ENCODE measurements at regions not wholly inside any gene's neighbourhood (a gene's known extent, or its start where the extent isn't known, plus 50 kb on each side); places are given as distances from the start of the nearest gene placed in this dataset.
"Not testable (repeated sequence)": the region's sequence is repeated elsewhere in the genome, so short reads cannot be mapped to it uniquely, and the experiment has no call there.

DNA sequence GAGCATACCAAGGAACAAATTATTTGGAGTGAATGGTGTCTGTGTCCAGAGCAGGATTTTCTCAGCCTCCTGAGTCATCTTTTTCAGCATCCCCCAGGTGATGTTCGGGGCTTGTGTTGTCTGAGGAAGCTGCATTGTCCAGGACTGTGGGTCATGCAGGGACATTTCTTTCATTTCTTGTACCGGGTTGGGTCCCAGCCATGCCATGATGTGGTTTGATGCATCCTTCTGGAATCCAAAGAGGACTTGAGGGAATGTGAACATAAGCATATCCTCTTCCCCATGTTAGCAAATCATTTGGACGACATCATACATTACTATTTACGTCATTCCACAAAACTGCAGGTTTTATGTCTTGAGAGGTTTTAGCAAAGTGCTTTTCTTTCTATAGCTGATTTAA is 797.8 kb downstream of the CCDC85A start:
- Histone ChIP-seq H3K4me1 (ENCODE audit: control insufficient read depth, insufficient read depth, low read length) (no peaks in the 10 kb centered on the region), H3K9me3 (replicated peaks; ENCODE audit: low read length) (no peaks in the 10 kb centered on the region), H3K4me2 (ENCODE audit: low read length) (no peak overlapping the region), H3K36me3 (ENCODE audit: insufficient read depth, low read length) (no peaks in the 10 kb centered on the region), H3K9ac (ENCODE audit: low read depth, low read length) (no peak overlapping the region), H3K27me3 (ENCODE audit: control insufficient read depth, insufficient read depth, low read length) (no peaks in the 10 kb centered on the region), H3K4me3 (ENCODE audit: low read length) (no peak overlapping the region)

DNA sequence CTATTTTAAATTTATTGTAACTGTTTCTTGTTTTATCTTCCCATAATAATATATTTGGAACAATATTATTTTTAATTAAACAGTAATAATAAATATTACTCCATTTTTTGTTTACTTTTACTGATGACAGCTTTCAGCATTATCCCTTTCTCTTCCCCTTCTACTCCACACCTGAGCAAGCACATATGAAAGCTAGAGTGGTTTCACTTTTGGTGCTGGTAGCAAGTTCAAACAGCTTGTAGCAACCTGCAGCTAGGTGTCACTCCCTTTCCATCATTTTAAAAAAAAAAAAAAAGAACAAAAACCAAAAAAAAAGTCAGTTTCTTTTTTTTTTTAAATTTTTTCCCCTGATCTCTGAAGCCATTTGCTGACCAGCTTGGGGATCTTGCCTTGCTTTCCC is 801.8 kb downstream of the CCDC85A start:
- H3K9me3 ChIP-seq (replicated peaks; ENCODE audit: low read length), result no peaks in the 10 kb centered on the region
- H3K36me3 ChIP-seq (ENCODE audit: insufficient read depth, low read length), result no peaks in the 10 kb centered on the region
- H3K4me1 ChIP-seq (ENCODE audit: control insufficient read depth, insufficient read depth, low read length), result no peaks in the 10 kb centered on the region
- H3K4me3 ChIP-seq (ENCODE audit: low read length), result no peak overlapping the region
- no peaks in the 10 kb centered on the region for H3K27me3 ChIP-seq (ENCODE audit: control insufficient read depth, insufficient read depth, low read length)
- no peak overlapping the region for H3K9ac ChIP-seq (ENCODE audit: low read depth, low read length)
- no peak overlapping the region for H3K4me2 ChIP-seq (ENCODE audit: low read length)

DNA sequence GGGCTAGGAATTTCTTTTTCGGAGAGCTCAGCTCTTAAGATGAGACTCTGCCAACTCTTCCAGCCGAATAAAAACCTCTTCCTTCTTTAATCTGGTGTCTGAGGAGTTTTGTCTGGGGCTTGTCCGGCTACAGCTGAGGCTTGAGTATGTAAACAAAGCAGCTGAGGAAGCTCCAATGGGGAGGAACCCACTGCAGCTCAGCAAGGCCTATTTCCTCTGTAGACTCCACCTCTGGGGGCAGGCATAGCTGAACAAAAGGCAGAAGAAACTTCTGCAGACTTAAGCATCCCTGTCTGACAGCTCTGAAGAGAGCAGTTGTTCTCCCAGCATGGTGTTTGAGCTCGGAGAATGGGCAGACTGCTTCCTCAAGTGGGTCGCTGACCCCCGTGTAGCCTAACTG is 838.7 kb downstream of the CCDC85A start:
- no peaks in the 10 kb centered on the region for H3K27me3 ChIP-seq (ENCODE audit: control insufficient read depth, insufficient read depth, low read length)
- no peak overlapping the region for H3K4me2 ChIP-seq (ENCODE audit: low read length)
- H3K4me3 ChIP-seq (ENCODE audit: low read length), result no peak overlapping the region
- H3K4me1 ChIP-seq (ENCODE audit: control insufficient read depth, insufficient read depth, low read length), result no peaks in the 10 kb centered on the region
- no peak overlapping the region for H3K9ac ChIP-seq (ENCODE audit: low read depth, low read length)
- H3K9me3 ChIP-seq (replicated peaks; ENCODE audit: low read length), result no peaks in the 10 kb centered on the region
- H3K36me3 ChIP-seq (ENCODE audit: insufficient read depth, low read length), result no peaks in the 10 kb centered on the region

DNA sequence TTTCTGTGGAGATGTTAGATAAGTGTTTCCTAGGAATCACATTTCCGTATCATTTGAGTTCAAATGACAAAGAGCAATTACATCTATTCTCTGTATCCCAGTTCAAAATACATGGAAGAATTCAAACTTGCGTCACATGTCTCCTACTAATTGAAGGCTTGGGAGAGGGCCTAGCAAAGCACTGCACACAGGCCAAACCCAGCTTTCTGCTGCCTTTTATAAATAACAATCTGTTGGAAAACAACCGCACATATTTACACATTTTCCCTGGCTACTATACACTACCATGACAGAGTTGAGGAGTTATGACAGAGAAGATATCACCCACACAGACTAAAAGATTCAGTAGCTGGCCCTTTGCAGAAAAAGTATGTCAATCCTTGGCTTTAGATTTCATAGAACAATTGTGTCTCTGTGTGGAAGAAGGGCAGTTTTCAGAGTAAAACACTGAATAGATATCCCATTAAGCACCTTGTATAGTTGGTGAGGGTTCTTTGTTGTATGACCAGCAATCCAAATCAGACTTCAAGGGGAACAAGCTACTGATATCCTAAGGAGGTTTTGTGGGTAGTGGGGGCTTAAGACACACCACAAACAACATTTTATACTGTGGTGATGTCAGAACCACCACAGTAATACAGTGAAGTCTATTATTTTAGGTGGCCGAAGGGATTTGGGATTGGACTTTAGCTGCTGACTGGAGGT is 861.3 kb downstream of the CCDC85A start:
- H3K36me3 ChIP-seq (ENCODE audit: insufficient read depth, low read length), result no peaks in the 10 kb centered on the region
- no peak overlapping the region for H3K4me3 ChIP-seq (ENCODE audit: low read length)
- H3K4me1 ChIP-seq (ENCODE audit: control insufficient read depth, insufficient read depth, low read length), result peaks cover 6% of the 10 kb centered on the region
- H3K9me3 ChIP-seq (replicated peaks; ENCODE audit: low read length), result no peaks in the 10 kb centered on the region
- no peaks in the 10 kb centered on the region for H3K27me3 ChIP-seq (ENCODE audit: control insufficient read depth, insufficient read depth, low read length)
- no peak overlapping the region for H3K4me2 ChIP-seq (ENCODE audit: low read length)
- no peak overlapping the region for H3K9ac ChIP-seq (ENCODE audit: low read depth, low read length)

DNA sequence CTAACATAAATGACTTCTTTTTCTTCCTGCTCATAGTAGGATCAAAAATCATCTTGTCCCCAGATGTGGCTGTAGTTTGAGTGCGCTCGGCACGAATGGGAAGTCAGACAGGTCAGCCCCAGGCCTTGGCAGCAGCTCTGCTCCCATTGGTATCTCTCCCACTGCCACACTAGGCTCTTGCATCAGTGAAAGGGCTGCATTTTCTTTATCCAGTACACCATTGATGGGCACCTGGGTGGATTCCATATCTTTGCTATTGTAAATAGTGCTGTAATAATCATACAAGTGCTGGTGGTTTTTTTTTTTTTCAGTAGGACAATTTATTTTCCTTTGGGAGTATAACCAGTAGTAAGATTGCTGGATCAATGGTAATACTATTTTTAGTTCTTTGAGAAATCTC is 865.5 kb downstream of the CCDC85A start:
- Histone ChIP-seq H3K36me3 (ENCODE audit: insufficient read depth, low read length) (no peaks in the 10 kb centered on the region), H3K4me3 (ENCODE audit: low read length) (no peak overlapping the region), H3K4me2 (ENCODE audit: low read length) (no peak overlapping the region), H3K9me3 (replicated peaks; ENCODE audit: low read length) (no peaks in the 10 kb centered on the region), H3K4me1 (ENCODE audit: control insufficient read depth, insufficient read depth, low read length) (peaks cover 6% of the 10 kb centered on the region), H3K9ac (ENCODE audit: low read depth, low read length) (no peak overlapping the region), H3K27me3 (ENCODE audit: control insufficient read depth, insufficient read depth, low read length) (no peaks in the 10 kb centered on the region)

DNA sequence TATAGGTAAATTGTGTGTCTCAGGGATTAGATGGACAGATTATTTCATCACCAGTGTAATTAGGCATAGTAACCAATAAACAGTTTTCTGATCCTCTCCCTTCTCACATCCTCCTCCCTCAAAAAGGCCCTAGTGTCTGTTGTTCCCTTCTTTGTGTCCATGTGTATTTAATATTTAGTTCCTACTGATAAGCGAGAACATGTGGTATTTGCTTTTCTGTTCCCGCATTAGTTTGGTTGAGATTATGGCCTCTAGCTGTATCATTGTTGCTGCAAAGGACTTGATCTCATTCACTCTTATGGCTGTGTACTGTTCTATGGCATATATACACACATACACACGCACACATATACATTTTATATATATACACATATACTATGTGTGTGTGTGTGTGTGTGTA is 866.2 kb downstream of the CCDC85A start:
- H3K9ac ChIP-seq (ENCODE audit: low read depth, low read length), result no peak overlapping the region
- H3K36me3 ChIP-seq (ENCODE audit: insufficient read depth, low read length), result no peaks in the 10 kb centered on the region
- H3K4me2 ChIP-seq (ENCODE audit: low read length), result no peak overlapping the region
- H3K4me1 ChIP-seq (ENCODE audit: control insufficient read depth, insufficient read depth, low read length), result peaks cover 6% of the 10 kb centered on the region
- H3K4me3 ChIP-seq (ENCODE audit: low read length), result no peak overlapping the region
- H3K27me3 ChIP-seq (ENCODE audit: control insufficient read depth, insufficient read depth, low read length), result no peaks in the 10 kb centered on the region
- H3K9me3 ChIP-seq (replicated peaks; ENCODE audit: low read length), result no peaks in the 10 kb centered on the region

DNA sequence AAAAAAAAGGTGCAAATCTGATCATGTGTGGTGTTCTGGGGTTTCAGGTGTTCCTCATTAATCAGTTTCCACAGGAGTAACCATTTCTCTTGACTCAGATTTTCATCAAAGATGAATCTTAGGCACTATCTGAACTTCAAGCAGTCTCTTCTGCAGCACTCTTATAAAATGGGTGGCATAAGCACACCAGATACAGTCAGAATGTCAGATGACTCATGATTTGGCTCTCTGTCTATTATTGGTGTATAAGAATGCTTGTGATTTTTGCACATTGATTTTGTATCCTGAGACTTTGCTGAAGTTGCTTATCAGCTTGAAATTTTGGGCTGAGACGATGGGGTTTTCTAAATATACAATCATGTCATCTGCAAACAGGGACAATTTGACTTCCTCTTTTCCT is 882.5 kb downstream of the CCDC85A start:
- not testable (repeated sequence) for H3K4me2 ChIP-seq (ENCODE audit: low read length); H3K4me1 ChIP-seq (ENCODE audit: control insufficient read depth, insufficient read depth, low read length); H3K27me3 ChIP-seq (ENCODE audit: control insufficient read depth, insufficient read depth, low read length); H3K36me3 ChIP-seq (ENCODE audit: insufficient read depth, low read length); H3K9me3 ChIP-seq (replicated peaks; ENCODE audit: low read length); H3K9ac ChIP-seq (ENCODE audit: low read depth, low read length); H3K4me3 ChIP-seq (ENCODE audit: low read length)

DNA sequence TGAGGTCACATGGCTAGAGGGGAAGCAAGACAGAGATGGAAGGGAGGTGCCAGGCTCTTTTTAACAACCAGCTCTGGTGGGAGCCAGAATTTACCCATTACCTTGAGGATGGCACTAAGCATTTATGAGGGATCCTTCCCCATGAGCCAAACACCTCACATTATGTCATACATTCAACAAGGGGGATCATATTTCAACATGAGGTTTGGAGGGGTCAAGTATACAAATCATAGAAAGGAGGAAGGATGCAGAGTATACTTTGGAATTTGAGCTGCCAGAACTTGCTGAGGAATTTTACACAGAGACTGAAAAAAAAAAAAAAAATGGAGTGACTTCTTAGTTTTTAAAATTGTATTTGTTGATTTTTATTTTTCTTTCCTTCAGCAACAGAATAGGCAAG is 891.4 kb downstream of the CCDC85A start:
- peaks cover 21% of the 10 kb centered on the region for H3K4me1 ChIP-seq (ENCODE audit: control insufficient read depth, insufficient read depth, low read length)
- no peak overlapping the region for H3K4me2 ChIP-seq (ENCODE audit: low read length)
- no peak overlapping the region for H3K4me3 ChIP-seq (ENCODE audit: low read length)
- H3K9me3 ChIP-seq (replicated peaks; ENCODE audit: low read length), result no peaks in the 10 kb centered on the region
- no peaks in the 10 kb centered on the region for H3K36me3 ChIP-seq (ENCODE audit: insufficient read depth, low read length)
- H3K27me3 ChIP-seq (ENCODE audit: control insufficient read depth, insufficient read depth, low read length), result no peaks in the 10 kb centered on the region
- no peak overlapping the region for H3K9ac ChIP-seq (ENCODE audit: low read depth, low read length)

DNA sequence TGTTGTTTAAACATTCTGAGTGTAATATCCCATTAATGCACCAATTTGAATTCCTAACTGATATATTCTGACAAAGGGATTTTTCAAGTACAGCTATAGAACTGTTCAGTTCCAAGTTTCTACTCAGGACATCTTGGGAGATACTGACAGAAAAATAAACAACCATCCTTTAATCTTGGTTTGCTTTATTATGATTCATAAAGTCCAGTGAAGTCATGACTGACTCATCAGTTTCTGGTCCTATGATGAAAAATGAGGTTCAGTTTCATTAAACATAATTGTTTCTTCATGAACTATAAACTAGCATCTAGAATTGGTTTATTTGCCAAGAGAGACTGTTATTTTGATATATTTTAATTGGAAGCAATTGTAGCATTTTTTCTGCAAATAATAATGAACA is 896.2 kb downstream of the CCDC85A start:
- Histone ChIP-seq H3K9me3 (replicated peaks; ENCODE audit: low read length) (no peaks in the 10 kb centered on the region), H3K9ac (ENCODE audit: low read depth, low read length) (no peak overlapping the region), H3K4me3 (ENCODE audit: low read length) (no peak overlapping the region), H3K27me3 (ENCODE audit: control insufficient read depth, insufficient read depth, low read length) (no peaks in the 10 kb centered on the region), H3K4me1 (ENCODE audit: control insufficient read depth, insufficient read depth, low read length) (peaks cover 21% of the 10 kb centered on the region), H3K4me2 (ENCODE audit: low read length) (no peak overlapping the region), H3K36me3 (ENCODE audit: insufficient read depth, low read length) (no peaks in the 10 kb centered on the region)

DNA sequence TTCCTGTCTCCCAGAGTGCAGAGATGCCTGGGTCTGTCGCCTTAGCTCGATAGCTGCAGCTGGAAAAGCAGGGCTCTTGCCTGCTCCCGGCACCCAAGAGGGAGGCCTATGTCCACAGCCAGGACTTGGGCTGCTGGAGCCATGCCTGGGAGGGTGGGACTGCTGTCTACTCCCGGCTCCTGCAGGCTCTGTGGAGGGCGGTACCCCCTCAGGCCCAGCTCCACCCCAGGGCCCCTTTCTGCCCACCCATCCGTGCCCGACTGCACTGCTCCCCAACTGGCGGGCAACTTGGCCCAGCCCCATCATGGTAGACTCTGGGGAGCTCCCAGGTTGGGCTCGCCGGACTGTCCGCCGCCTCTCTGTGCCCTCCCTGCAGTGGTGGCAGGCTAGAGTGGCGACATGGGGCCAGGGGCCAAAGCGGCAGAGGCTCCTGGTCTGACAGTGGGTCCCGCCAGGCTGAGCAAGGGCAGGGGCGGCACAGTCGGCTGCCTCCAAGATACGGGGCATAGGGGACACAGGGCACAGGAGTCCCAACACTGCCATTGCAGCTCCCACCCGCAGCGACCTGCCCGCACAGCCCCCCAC is 901.0 kb downstream of the CCDC85A start:
- Histone ChIP-seq H3K36me3 (ENCODE audit: insufficient read depth, low read length) (no peaks in the 10 kb centered on the region), H3K4me1 (ENCODE audit: control insufficient read depth, insufficient read depth, low read length) (peaks cover 2% of the 10 kb centered on the region), H3K4me2 (ENCODE audit: low read length) (no peak overlapping the region), H3K4me3 (ENCODE audit: low read length) (no peak overlapping the region), H3K27me3 (ENCODE audit: control insufficient read depth, insufficient read depth, low read length) (no peaks in the 10 kb centered on the region), H3K9ac (ENCODE audit: low read depth, low read length) (no peak overlapping the region), H3K9me3 (replicated peaks; ENCODE audit: low read length) (no peaks in the 10 kb centered on the region)

DNA sequence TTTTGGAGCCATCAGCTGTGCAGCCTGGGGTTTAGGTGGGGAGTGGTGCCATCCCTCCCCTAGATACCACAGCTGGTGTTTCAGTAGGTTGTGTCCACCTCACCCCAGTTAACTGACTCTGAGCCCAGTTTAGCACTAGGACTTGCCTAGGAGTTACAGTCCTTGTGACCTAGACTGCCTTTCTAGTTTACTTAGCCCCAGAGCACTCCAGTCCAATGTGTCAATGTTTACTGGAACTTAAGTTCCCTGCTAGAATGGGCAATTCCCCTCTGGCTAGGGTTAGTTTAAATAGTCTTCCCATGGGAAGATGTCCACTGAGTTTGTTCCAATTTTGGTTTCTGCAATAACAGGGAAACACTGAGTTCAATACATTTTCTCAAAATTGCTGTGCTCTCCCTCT is 909.2 kb downstream of the CCDC85A start:
- Histone ChIP-seq H3K27me3 (ENCODE audit: control insufficient read depth, insufficient read depth, low read length) (no peaks in the 10 kb centered on the region), H3K36me3 (ENCODE audit: insufficient read depth, low read length) (no peaks in the 10 kb centered on the region), H3K9ac (ENCODE audit: low read depth, low read length) (no peak overlapping the region), H3K9me3 (replicated peaks; ENCODE audit: low read length) (peaks cover 3% of the 10 kb centered on the region), H3K4me3 (ENCODE audit: low read length) (no peak overlapping the region), H3K4me1 (ENCODE audit: control insufficient read depth, insufficient read depth, low read length) (no peaks in the 10 kb centered on the region), H3K4me2 (ENCODE audit: low read length) (no peak overlapping the region)

DNA sequence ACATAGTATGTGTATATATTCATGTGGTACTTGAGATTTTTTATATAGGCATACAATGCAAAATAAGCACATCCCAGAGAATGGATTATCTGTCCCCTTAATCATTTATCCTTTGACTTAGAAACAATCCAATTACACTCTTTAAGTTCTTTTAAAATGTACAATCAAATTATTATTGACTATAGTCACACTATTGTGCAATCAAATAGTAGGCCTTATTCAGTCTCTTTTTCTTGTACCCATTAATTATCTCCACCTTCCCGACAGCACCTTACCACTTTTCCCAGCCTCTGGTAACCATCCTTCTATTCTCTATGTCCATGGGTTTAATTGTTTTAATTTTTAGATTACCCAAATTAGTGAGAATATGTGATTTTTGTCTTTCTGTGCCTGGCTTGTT is 914.1 kb downstream of the CCDC85A start:
- Histone ChIP-seq H3K4me2 (ENCODE audit: low read length) (no peak overlapping the region), H3K4me1 (ENCODE audit: control insufficient read depth, insufficient read depth, low read length) (no peaks in the 10 kb centered on the region), H3K9me3 (replicated peaks; ENCODE audit: low read length) (peaks cover 3% of the 10 kb centered on the region), H3K36me3 (ENCODE audit: insufficient read depth, low read length) (no peaks in the 10 kb centered on the region), H3K4me3 (ENCODE audit: low read length) (no peak overlapping the region), H3K9ac (ENCODE audit: low read depth, low read length) (no peak overlapping the region), H3K27me3 (ENCODE audit: control insufficient read depth, insufficient read depth, low read length) (no peaks in the 10 kb centered on the region)
